Cardiac muscle cell (in vitro differentiated cells and primary cell): ENCODE measurements at regions not wholly inside any gene's neighbourhood (a gene's known extent, or its start where the extent isn't known, plus 50 kb on each side); places are given as distances from the start of the nearest gene placed in this dataset.

Experiments
- DNase-seq, 2 donors: peaks; one replicate each; pipeline versions ENCODE4 v3.0.0 to v3.0.0-alpha.2; 2010 to 2017; ENCODE audit warnings: low read depth in 1 of 2, low spot score in 1 of 2
- H3K27ac ChIP-seq: fragments of 200-600 bp; sonication (generic); 2 replicates; pipeline ENCODE4 v1.5.1; 2016
- H3K27me3 ChIP-seq: fragments of 200-600 bp; sonication (generic); 2 replicates; pipeline ENCODE4 v1.6.0; 2016; ENCODE audit warnings: control low read depth
- H3K36me3 ChIP-seq: fragments of 200-600 bp; sonication (generic); 2 replicates; pipeline ENCODE4 v1.5.1; 2016; ENCODE audit warnings: control low read depth
- H3K4me1 ChIP-seq: fragments of 200-600 bp; sonication (generic); 2 replicates; pipeline ENCODE4 v1.8.1; 2017; ENCODE audit warnings: low read depth, mild to moderate bottlenecking, mixed run types
- H3K4me3 ChIP-seq: fragments of 200-600 bp; sonication (generic); 2 replicates; pipeline ENCODE4 v1.5.1; 2016; ENCODE audit warnings: mild to moderate bottlenecking
- H3K9me3 ChIP-seq: fragments of 200-600 bp; sonication (generic); 2 replicates; pipeline ENCODE4 v1.5.1; 2017; ENCODE audit warnings: low read depth, mild to moderate bottlenecking, control low read depth
- TF ChIP-seq, protein P1 (sequence below): IDR thresholded peaks from 2 replicates; pipeline ENCODE4 v1.5.1; 2012; ENCODE audit warnings: low read depth, mild to moderate bottlenecking, low read length

DNA sequence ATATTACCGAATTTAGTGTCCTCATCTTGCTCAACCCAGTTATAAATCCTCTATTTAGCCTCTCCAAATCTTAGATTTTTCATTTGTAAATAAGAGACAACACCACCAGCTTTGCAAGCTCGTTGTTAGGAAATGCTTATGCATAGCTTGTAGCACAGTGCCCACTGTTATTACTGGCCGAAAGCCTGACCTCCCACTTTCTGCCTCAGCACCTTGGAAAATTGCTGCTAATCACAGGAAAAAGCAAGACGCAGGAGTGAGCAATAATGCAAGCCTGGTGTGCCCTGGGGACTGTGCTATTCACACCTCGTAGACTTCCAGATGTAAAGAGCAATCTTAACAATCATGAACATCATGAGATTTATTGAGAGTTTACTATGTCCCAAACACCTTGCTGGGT is 124.2 kb upstream of the ARL4C start:
- no peak overlapping the region for H3K27ac ChIP-seq
- H3K27me3 ChIP-seq = no peaks in the 10 kb centered on the region
- no peak overlapping the region for H3K4me3 ChIP-seq
- DNase-seq = no peak
- TF ChIP-seq, protein P1, sequence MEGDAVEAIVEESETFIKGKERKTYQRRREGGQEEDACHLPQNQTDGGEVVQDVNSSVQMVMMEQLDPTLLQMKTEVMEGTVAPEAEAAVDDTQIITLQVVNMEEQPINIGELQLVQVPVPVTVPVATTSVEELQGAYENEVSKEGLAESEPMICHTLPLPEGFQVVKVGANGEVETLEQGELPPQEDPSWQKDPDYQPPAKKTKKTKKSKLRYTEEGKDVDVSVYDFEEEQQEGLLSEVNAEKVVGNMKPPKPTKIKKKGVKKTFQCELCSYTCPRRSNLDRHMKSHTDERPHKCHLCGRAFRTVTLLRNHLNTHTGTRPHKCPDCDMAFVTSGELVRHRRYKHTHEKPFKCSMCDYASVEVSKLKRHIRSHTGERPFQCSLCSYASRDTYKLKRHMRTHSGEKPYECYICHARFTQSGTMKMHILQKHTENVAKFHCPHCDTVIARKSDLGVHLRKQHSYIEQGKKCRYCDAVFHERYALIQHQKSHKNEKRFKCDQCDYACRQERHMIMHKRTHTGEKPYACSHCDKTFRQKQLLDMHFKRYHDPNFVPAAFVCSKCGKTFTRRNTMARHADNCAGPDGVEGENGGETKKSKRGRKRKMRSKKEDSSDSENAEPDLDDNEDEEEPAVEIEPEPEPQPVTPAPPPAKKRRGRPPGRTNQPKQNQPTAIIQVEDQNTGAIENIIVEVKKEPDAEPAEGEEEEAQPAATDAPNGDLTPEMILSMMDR = no peak
- no peaks in the 10 kb centered on the region for H3K9me3 ChIP-seq
- H3K4me1 ChIP-seq = no peaks in the 10 kb centered on the region
- H3K36me3 ChIP-seq = no peaks in the 10 kb centered on the region

DNA sequence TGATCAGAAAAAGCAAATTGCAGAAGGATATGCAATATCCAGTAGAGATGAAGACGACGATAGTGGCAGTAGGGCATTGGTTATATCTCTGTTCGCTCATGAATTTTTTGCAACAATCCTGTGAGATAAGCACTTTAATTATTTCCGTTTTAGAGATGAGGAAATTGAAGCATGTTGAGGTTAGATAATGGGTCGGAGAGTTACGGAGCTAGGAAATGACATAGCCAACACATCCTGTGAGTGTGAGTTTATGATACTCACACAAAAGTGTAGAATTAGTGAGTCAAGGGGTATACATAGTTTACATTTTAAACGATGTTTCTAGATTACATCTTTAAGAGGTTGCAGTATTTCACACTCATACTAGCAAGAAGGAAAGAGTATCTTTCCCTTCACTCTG is 123.1 kb upstream of the ARL4C start:
- Histone ChIP-seq H3K27me3 (no peaks in the 10 kb centered on the region), H3K27ac (no peak overlapping the region), H3K4me3 (no peak overlapping the region), H3K36me3 (no peaks in the 10 kb centered on the region), H3K9me3 (no peaks in the 10 kb centered on the region), H3K4me1 (no peaks in the 10 kb centered on the region)
- TF ChIP-seq, protein P1 = no peak
- peak in 1 of 2 donors; percentile 35 for DNase-seq

DNA sequence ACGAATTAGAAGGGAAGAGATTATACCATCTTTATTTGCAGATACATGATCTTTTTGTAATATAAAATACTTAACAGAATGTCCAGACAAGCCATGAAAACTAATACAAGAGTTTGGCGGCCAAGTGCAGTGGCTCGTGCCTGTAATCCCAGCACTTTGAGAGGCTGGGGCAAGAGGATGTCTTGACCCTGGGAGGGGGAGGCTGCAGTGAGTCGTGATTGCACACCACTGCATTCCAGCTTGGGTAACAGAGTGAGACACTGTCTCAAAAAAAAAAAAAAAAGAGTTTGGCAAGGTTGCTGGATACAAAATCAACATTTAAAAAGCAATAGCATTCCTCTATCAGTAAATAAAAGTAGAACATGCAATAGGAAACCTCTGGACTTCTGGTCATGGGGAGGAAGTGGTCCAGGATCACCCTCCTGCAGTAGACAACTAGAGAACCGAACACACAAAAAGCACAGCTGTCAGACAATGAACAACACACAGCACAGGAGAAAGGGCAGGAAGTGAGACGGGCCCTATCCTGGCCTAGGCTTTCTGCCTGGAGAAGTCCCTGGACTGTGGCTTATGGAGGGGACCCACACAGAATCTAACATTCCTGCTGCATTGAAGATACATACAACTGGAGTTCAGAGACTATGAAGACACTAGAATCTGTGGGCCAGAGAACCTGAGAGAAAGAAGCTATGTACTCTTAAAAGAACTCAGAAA is 118.9 kb upstream of the ARL4C start:
- Histone ChIP-seq H3K4me1 (no peaks in the 10 kb centered on the region), H3K27me3 (no peaks in the 10 kb centered on the region), H3K36me3 (no peaks in the 10 kb centered on the region), H3K9me3 (no peaks in the 10 kb centered on the region), H3K4me3 (no peak overlapping the region), H3K27ac (no peak overlapping the region)
- TF ChIP-seq, protein P1 = no peak
- DNase-seq = no peak

DNA sequence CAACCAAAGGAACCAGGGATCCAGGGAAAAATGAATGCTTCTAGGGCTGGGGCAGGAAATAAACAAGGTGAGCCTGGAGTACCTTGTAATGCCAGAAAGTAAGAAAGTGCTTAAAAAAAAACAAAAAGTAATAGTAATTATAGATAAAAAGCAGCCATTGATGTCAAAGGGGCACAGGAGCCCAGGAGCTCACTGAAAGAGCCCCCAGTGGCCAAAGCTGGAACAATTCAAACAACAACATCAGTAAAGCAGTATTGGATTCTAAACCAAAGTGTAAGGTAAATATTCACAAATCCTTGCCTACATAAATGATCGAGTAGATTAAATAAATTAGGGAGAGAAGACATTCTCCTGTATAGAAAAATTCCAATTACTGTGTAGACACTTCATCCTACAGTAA is 114.3 kb upstream of the ARL4C start:
- H3K36me3 ChIP-seq = no peaks in the 10 kb centered on the region
- TF ChIP-seq, protein P1 = peak; percentile 48

DNA sequence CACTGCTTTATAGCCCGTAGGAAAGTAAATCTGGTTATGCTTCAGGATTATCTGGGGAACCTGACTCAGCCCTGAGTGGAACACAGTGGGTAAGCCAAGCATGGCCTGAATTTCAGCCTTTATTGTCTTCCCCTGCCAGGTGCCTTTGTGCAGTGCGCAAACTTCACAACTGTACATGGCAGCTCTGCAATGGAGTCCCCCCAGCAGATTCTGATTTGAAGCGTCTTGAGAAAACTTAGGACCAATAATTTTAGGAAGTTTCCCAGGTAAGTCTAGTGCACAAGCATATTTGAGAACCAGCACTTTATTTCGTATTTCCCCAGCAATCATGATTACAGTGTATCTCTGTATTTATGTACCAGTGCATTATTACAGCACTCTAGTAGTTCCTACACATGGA is 112.1 kb upstream of the ARL4C start:
- Histone ChIP-seq H3K27ac (no peak overlapping the region), H3K4me3 (no peak overlapping the region), H3K9me3 (no peaks in the 10 kb centered on the region), H3K36me3 (no peaks in the 10 kb centered on the region), H3K27me3 (no peaks in the 10 kb centered on the region), H3K4me1 (no peaks in the 10 kb centered on the region)
- TF ChIP-seq, protein P1 = no peak
- no peak for DNase-seq

More for the DNA sequence above, 114.3 kb upstream of the ARL4C start:
- H3K27ac ChIP-seq = no peak overlapping the region
- no peaks in the 10 kb centered on the region for H3K4me1 ChIP-seq
- H3K27me3 ChIP-seq = no peaks in the 10 kb centered on the region
- H3K4me3 ChIP-seq = no peak overlapping the region
- H3K9me3 ChIP-seq = no peaks in the 10 kb centered on the region
- no peak for DNase-seq

DNA sequence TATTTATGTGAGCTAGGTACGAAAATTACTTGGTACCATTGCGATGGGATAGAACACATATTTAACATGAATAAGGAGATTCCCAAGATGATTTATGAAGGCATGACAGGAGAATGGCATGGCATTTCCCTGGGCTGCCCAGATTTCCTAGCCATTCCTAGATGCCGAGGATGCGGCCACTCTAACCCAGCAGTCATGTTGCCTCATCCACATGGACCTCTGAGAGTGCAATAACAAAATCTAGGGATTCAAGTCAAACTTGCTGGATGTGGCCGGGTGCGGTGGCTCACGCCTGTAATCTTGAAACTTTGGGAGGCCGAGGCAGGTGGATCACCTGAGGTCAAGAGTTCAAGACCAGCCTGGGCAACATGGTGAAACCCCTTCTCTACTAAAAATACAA is 110.8 kb upstream of the ARL4C start:
- Histone ChIP-seq H3K36me3 (no peaks in the 10 kb centered on the region), H3K27ac (no peak overlapping the region), H3K27me3 (no peaks in the 10 kb centered on the region), H3K4me3 (no peak overlapping the region), H3K4me1 (no peaks in the 10 kb centered on the region), H3K9me3 (no peaks in the 10 kb centered on the region)
- TF ChIP-seq, protein P1 = no peak
- no peak for DNase-seq
